ENCODE measurements at regions not wholly inside any gene's neighbourhood (a gene's known extent, or its start where the extent isn't known, plus 50 kb on each side); places are given as distances from the start of the nearest gene placed in this dataset.

DNA sequence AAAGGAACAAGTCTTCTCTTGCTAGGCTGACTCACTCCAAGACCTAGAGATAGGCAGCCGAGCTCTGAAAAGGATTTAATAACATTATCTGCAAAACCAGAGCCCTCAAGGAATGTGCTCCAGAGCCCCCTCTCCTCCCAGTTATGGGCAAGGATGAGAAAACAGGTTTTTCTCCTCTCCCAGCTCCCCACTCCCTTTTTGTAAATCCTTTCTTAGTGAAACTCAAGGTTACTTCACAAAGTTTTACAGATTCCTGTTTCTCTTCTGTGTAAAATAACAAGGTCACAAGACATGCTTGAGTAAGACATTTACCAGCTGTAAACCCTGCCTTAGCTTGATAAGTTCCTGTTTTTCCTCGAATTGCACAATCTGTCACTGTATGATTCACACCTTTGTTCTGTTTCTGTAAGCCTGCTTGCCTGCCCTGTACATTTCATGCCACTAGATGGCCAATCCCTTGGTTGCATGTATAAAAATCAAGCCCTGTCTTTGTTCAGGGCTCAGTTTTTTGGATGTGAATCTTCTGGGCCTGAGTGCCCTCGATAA, 489.4 kb downstream of the KCNA4 start:
- peak; percentile 69 for DNase-seq
- Histone ChIP-seq H3K9me2 (ENCODE audit: insufficient read depth) (no peaks in the 10 kb centered on the region), H3K4me1 (ENCODE audit: insufficient read depth) (no peaks in the 10 kb centered on the region), H3K27me3 (replicated peaks; ENCODE audit: insufficient read depth) (no peaks in the 10 kb centered on the region), H3F3A (ENCODE audit: insufficient read depth) (no peaks in the 10 kb centered on the region), H2AFZ (no peak overlapping the region), H3K36me3 (ENCODE audit: low read depth) (no peaks in the 10 kb centered on the region), H3K4me2 (ENCODE audit: unreplicated experiment) (no peak overlapping the region), H3K9me3 (ENCODE audit: low read depth) (no peaks in the 10 kb centered on the region), H3K4me3 (no peak overlapping the region), H3K9ac (no peak overlapping the region), H4K20me1 (ENCODE audit: insufficient read depth) (no peaks in the 10 kb centered on the region), H3K79me2 (ENCODE audit: insufficient read depth) (no peaks in the 10 kb centered on the region), H3K27ac (peak overlapping the region; percentile 39; the same call in 1 of the 2 replicates)
- in situ Hi-C loops (cut with MboI), result no loop called here
- TF ChIP-seq EZH2 (IDR thresholded peaks at IDR 0.05; ENCODE audit: insufficient read depth, poor library complexity, severe bottlenecking) (no peak), EZH2phosphoT487 (IDR thresholded peaks at IDR 0.05; ENCODE audit: insufficient read depth, low read depth) (no peak)
- 20 to 24% methylated on average over 3 of the region's 3 CpGs for WGBS, 2 experiments (ENCODE audit: low coverage in 1 of 2, low lambda C conversion rate in 2 of 2, missing lambda C conversion rate in 2 of 2)

DNA sequence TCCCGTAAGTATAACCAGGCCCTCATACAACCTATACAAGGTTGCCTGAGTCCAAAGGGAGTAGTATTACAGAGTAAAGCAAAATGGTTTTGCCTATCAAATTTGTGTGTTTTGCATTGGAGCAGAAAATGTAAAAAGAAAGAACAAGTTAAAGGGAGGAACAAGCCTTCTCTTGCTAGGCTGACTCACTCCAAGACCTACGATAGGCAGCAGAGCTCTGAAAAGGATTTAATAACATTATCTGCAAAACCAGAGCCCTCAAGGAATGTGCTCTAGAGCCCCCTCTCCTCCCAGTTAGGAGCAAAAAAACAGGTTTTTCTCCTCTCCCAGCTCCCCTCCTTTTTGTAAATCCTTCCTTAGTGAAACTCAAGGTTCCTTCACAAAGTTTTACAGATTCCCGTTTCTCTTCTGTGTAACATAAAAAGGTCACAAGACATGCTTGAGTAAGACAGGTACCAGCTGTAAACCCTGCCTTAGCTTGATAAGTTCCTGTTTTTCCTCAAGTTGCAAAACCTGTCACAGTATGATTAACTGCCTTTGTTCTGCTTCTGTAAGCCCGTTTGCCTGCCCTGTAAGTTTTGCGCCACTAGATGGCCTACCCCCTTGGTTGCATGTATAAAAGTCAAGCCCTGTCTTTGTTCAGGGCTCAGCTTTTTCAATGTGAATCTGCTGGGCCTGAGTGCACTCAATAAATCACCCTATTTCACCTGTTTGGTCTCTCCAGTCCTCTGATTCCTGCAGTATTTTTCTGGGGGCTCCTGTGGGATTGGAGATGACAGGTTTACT, 498.2 kb downstream of the KCNA4 start:
- H3K4me2 ChIP-seq (ENCODE audit: unreplicated experiment), result no peak overlapping the region
- no peak overlapping the region for H3K9ac ChIP-seq
- H3K4me3 ChIP-seq, result no peak overlapping the region
- no peaks in the 10 kb centered on the region for H3K9me2 ChIP-seq (ENCODE audit: insufficient read depth)
- 37 to 41% methylated on average over 5 of the region's 5 CpGs for WGBS, 2 experiments (ENCODE audit: low coverage in 1 of 2, low lambda C conversion rate in 2 of 2, missing lambda C conversion rate in 2 of 2)
- H3K4me1 ChIP-seq (ENCODE audit: insufficient read depth), result no peaks in the 10 kb centered on the region
- H4K20me1 ChIP-seq (ENCODE audit: insufficient read depth), result no peaks in the 10 kb centered on the region
- H3K27me3 ChIP-seq (replicated peaks; ENCODE audit: insufficient read depth), result no peaks in the 10 kb centered on the region
- no peaks in the 10 kb centered on the region for H3K79me2 ChIP-seq (ENCODE audit: insufficient read depth)
- no peak overlapping the region for H3K27ac ChIP-seq
- H3F3A ChIP-seq (ENCODE audit: insufficient read depth), result no peaks in the 10 kb centered on the region
- DNase-seq, result no peak
- no peak overlapping the region for H2AFZ ChIP-seq
- no peak for TF ChIP-seq EZH2phosphoT487 (IDR thresholded peaks at IDR 0.05; ENCODE audit: insufficient read depth, low read depth)
- TF ChIP-seq EZH2 (IDR thresholded peaks at IDR 0.05; ENCODE audit: insufficient read depth, poor library complexity, severe bottlenecking), result no peak
- no peaks in the 10 kb centered on the region for H3K36me3 ChIP-seq (ENCODE audit: low read depth)
- in situ Hi-C loops (cut with MboI), result no loop called here
- no peaks in the 10 kb centered on the region for H3K9me3 ChIP-seq (ENCODE audit: low read depth)

DNA sequence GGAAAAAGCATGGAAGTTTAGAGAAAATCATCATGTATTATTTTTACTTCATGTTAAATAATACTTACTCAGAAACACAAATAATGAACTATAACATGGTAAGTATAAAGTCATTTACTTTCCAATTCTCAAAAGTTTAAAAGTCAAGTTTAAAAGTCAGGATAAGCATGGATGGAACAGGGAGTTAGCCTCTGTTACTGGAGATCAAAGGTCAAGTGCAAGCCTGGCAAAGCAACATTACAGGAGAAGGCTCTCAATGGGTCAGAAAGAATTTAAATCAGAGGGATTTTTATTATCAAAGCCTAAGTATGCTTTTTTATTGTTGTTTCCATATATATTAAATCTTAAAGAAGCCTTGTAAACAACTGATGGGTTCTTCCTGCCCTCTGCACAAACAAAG, 505.4 kb downstream of the KCNA4 start:
- DNase-seq, result no peak
- in situ Hi-C loops (cut with MboI), result no loop called here
- Histone ChIP-seq H3K79me2 (ENCODE audit: insufficient read depth) (no peaks in the 10 kb centered on the region), H3F3A (ENCODE audit: insufficient read depth) (no peaks in the 10 kb centered on the region), H3K9me2 (ENCODE audit: insufficient read depth) (no peaks in the 10 kb centered on the region), H3K9me3 (ENCODE audit: low read depth) (no peaks in the 10 kb centered on the region), H3K4me1 (ENCODE audit: insufficient read depth) (no peaks in the 10 kb centered on the region), H4K20me1 (ENCODE audit: insufficient read depth) (no peaks in the 10 kb centered on the region), H2AFZ (no peak overlapping the region), H3K9ac (no peak overlapping the region), H3K4me3 (no peak overlapping the region), H3K27ac (no peak overlapping the region), H3K36me3 (ENCODE audit: low read depth) (no peaks in the 10 kb centered on the region), H3K4me2 (ENCODE audit: unreplicated experiment) (no peak overlapping the region), H3K27me3 (replicated peaks; ENCODE audit: insufficient read depth) (no peaks in the 10 kb centered on the region)
- TF ChIP-seq EZH2 (IDR thresholded peaks at IDR 0.05; ENCODE audit: insufficient read depth, poor library complexity, severe bottlenecking) (no peak), EZH2phosphoT487 (IDR thresholded peaks at IDR 0.05; ENCODE audit: insufficient read depth, low read depth) (no peak)

DNA sequence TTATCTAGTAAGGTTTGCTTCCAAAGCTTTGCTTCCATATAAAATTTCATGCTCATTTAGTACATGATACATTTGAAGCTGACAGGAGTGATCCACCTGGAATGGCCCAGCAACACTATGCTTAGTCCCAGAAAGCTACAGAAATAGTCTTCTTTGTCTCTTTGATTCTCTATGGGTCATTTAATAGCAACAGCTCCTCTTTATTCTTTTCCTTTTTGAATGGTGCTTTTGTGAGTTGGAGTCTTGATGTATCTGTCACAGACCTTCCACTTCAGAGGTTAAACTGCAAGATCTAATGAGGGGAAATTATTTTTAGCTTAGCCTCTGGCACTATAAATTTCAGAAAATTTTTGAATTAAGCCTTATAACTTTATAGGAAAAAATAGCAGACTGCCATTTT, 509.5 kb downstream of the KCNA4 start:
- Histone ChIP-seq H3F3A (ENCODE audit: insufficient read depth) (no peaks in the 10 kb centered on the region), H3K4me3 (no peak overlapping the region), H3K9ac (no peak overlapping the region), H3K27me3 (replicated peaks; ENCODE audit: insufficient read depth) (no peaks in the 10 kb centered on the region), H3K79me2 (ENCODE audit: insufficient read depth) (no peaks in the 10 kb centered on the region), H2AFZ (no peak overlapping the region), H3K27ac (no peak overlapping the region), H4K20me1 (ENCODE audit: insufficient read depth) (no peaks in the 10 kb centered on the region), H3K4me2 (ENCODE audit: unreplicated experiment) (no peak overlapping the region), H3K36me3 (ENCODE audit: low read depth) (no peaks in the 10 kb centered on the region), H3K9me2 (ENCODE audit: insufficient read depth) (no peaks in the 10 kb centered on the region), H3K4me1 (ENCODE audit: insufficient read depth) (no peaks in the 10 kb centered on the region), H3K9me3 (ENCODE audit: low read depth) (no peaks in the 10 kb centered on the region)
- TF ChIP-seq EZH2phosphoT487 (IDR thresholded peaks at IDR 0.05; ENCODE audit: insufficient read depth, low read depth) (no peak), EZH2 (IDR thresholded peaks at IDR 0.05; ENCODE audit: insufficient read depth, poor library complexity, severe bottlenecking) (no peak)
- DNase-seq, result no peak
- in situ Hi-C loops (cut with MboI), result no loop called here
